HG03066 (cell line): ENCODE measurements at regions not wholly inside any gene's neighbourhood (a gene's known extent, or its start where the extent isn't known, plus 50 kb on each side); places are given as distances from the start of the nearest gene placed in this dataset.

Source experiments
- ATAC-seq: cut with Tn5 transposase; IDR thresholded peaks from one replicate; pipeline ENCODE4 v1.9.1; 2021; ENCODE audit warnings: low read depth; ENCODE audit not compliant: unreplicated experiment

- peak; percentile 98 for ATAC-seq
Measured at GRCh38 chr7:35537067-35538023, 157.6 kb downstream of the HERPUD2 start.

GRCh38 chr7:35536396-35536826 lies 158.5 kb downstream of the HERPUD2 start:
- ATAC-seq = no peak

GRCh38 chr7:35533902-35534301 lies 161.0 kb downstream of the HERPUD2 start:
- ATAC-seq = no peak

GRCh38 chr7:35530124-35531109 lies 164.5 kb downstream of the HERPUD2 start:
- no peak for ATAC-seq

- ATAC-seq = no peak
Measured at GRCh38 chr7:35529713-35530112, 165.2 kb downstream of the HERPUD2 start.

- ATAC-seq = no peak
Measured at GRCh38 chr7:35528381-35528977, 166.5 kb downstream of the HERPUD2 start.

- ATAC-seq = no peak
Measured at GRCh38 chr7:35526645-35527044, 168.3 kb downstream of the HERPUD2 start.

- no peak for ATAC-seq
Measured at GRCh38 chr7:35524112-35524804, 170.7 kb downstream of the HERPUD2 start.

- no peak for ATAC-seq
Measured at GRCh38 chr7:35523292-35523691, 171.6 kb downstream of the HERPUD2 start.

- no peak for ATAC-seq
Measured at GRCh38 chr7:35522697-35523096, 172.2 kb downstream of the HERPUD2 start.

- no peak for ATAC-seq
Measured at GRCh38 chr7:35521941-35522340, 173.0 kb downstream of the HERPUD2 start.

GRCh38 chr7:35520810-35521625 lies 173.9 kb downstream of the HERPUD2 start:
- ATAC-seq = no peak

- peak; percentile 89 for ATAC-seq
Measured at GRCh38 chr7:35519971-35520809, 174.7 kb downstream of the HERPUD2 start.

- ATAC-seq = no peak
Measured at GRCh38 chr7:35518767-35519166, 176.2 kb downstream of the HERPUD2 start.

- no peak for ATAC-seq
Measured at GRCh38 chr7:35516498-35516897, 178.4 kb downstream of the HERPUD2 start.

GRCh38 chr7:35513828-35514227 lies 181.1 kb downstream of the HERPUD2 start:
- no peak for ATAC-seq

- ATAC-seq = no peak
Measured at GRCh38 chr7:35513195-35513594, 181.7 kb downstream of the HERPUD2 start.

- no peak for ATAC-seq
Measured at GRCh38 chr7:35512716-35513115, 182.2 kb downstream of the HERPUD2 start.
